ENCODE measurements at regions not wholly inside any gene's neighbourhood (a gene's known extent, or its start where the extent isn't known, plus 50 kb on each side); places are given as distances from the start of the nearest gene placed in this dataset.

GRCh38 chr7:116363637-116364432 lies 135.7 kb upstream of the CAV2 start (continued):
- no peak for TF ChIP-seq TSHZ1 (CRISPR knock-in tag; IDR thresholded peaks at IDR 0.05)
- TF ChIP-seq PTTG1 (tag; IDR thresholded peaks at IDR 0.05; ENCODE audit: low read depth) = no peak
- peak; percentile 78 for TF ChIP-seq C11orf30 (IDR thresholded peaks at IDR 0.05; ENCODE audit: low read depth)
- no peak for TF ChIP-seq NKRF (IDR thresholded peaks at IDR 0.05; ENCODE audit: borderline replicate concordance)
- TF ChIP-seq RCOR1 (IDR thresholded peaks at IDR 0.05; ENCODE audit: borderline replicate concordance in 1 of 2, low read depth in 2 of 2, low read length in 2 of 2) = peak in 1 of 2 experiments; percentile 56; a peak in 1 of 4 replicates
- TF ChIP-seq ZNF316 (IDR thresholded peaks at IDR 0.05) = peak; percentile 89
- no peak for TF ChIP-seq OTX1 (CRISPR knock-in tag; IDR thresholded peaks at IDR 0.05)
- no peak for TF ChIP-seq HLTF (IDR thresholded peaks at IDR 0.05)
- no peak for TF ChIP-seq ZNF174 (CRISPR knock-in tag; IDR thresholded peaks at IDR 0.05)
- TF ChIP-seq ID3 (CRISPR knock-in tag; IDR thresholded peaks at IDR 0.05) = no peak
- TF ChIP-seq ID3 (tag; IDR thresholded peaks at IDR 0.05) = no peak
- TF ChIP-seq SIN3B (IDR thresholded peaks at IDR 0.05; ENCODE audit: low read depth) = no peak
- no peak for TF ChIP-seq POU5F1 (IDR thresholded peaks at IDR 0.05; ENCODE audit: borderline replicate concordance, low read depth, low read length, partially characterized antibody)
- TF ChIP-seq ADNP (tag; IDR thresholded peaks at IDR 0.05) = 0 out of 2 replicates have a peak, but pooled peaks have one; percentile 16
- TF ChIP-seq ZBTB33 (CRISPR knock-in tag; IDR thresholded peaks at IDR 0.05) = no peak
- TF ChIP-seq ZNF507 (tag; conservative IDR thresholded peaks at IDR 0.05) = no peak
- TF ChIP-seq ZNF23 (CRISPR knock-in tag; IDR thresholded peaks at IDR 0.05) = peak; percentile 62; the same call in 1 of the 2 replicates
- no peak for TF ChIP-seq SRSF1 (IDR thresholded peaks at IDR 0.05; ENCODE audit: low read depth, low read length)
- TF ChIP-seq HDAC6 (IDR thresholded peaks at IDR 0.05; ENCODE audit: low read depth, low read length) = no peak
- no peak for TF ChIP-seq ZNF274 (IDR thresholded peaks at IDR 0.05; ENCODE audit: borderline replicate concordance, low read depth, low read length)
- no peak for TF ChIP-seq ZNF134 (CRISPR knock-in tag; conservative IDR thresholded peaks at IDR 0.05)

Measured in K562 (cell line).